K562 (cell line): ENCODE measurements at regions not wholly inside any gene's neighbourhood (a gene's known extent, or its start where the extent isn't known, plus 50 kb on each side); places are given as distances from the start of the nearest gene placed in this dataset.

Experiments used
- CREB1 ChIP-seq, 2 experiments: sonication (generic) in 1 of 2; formaldehyde crosslinking in 1 of 2; IDR thresholded peaks; 2 replicates each; pipeline versions ENCODE4 v1.6.1 to v1.8.0; 2012 to 2022; ENCODE audit warnings: inconsistent platforms in 1 of 2, mild to moderate bottlenecking in 1 of 2, missing genetic modification reagents in 1 of 2, moderate library complexity in 1 of 2
- MAX ChIP-seq: sonication (generic); formaldehyde crosslinking; IDR thresholded peaks from 2 replicates; pipeline ENCODE4 v1.9.0; 2022; ENCODE audit warnings: mild to moderate bottlenecking, missing genetic modification reagents
- ZNF253 ChIP-seq: fragments of 250-450 bp; sonication (Bioruptor Pico); conservative IDR thresholded peaks from 2 replicates; pipeline ENCODE4 v1.6.1; 2021; ENCODE audit warnings: mild to moderate bottlenecking
- ZNF583 ChIP-seq: fragments of 250-450 bp; sonication (Bioruptor Pico); IDR thresholded peaks from 2 replicates; pipeline ENCODE4 v1.4.0; 2020

DNA sequence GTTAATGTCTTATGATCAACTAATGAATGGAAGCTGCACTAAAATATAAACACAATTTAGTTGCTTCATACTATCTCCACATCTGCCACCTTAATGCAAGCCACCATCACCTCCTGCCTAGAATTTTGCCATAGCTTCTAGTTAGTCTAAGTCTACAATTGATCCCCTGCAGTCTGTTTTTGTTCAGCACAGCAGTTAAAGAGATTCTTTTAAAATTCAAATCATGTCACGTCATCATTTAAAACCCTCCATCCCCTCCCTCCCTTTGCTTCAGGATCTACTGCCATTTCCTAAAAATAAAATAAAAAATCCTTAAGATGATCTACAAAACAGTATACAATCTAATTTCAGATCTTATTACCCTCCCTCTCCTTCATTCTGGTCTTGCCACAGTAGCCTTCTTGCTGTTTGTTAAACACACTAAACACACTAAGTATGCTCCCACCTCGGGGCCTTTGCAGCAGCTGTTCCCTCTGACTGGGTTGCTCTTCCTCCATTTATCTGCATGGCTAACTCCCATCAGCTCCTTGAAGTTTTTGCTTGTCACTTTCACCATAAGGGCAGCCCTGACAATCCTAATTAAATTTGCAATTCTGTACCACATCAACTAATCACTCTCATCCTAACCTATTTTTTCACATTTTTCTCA lies 97.0 kb upstream of the FOXP2 start:
- no peak for TF ChIP-seq CREB1 (IDR thresholded peaks at IDR 0.05)
- no peak for TF ChIP-seq CREB1 (CRISPR knock-in tag; IDR thresholded peaks at IDR 0.05)
- no peak for TF ChIP-seq MAX (CRISPR knock-in tag)
- TF ChIP-seq ZNF583 = no peak
- TF ChIP-seq ZNF253 = no peak
